Right atrium auricular region (tissue), 2 donors: ENCODE measurements at regions not wholly inside any gene's neighbourhood (a gene's known extent, or its start where the extent isn't known, plus 50 kb on each side); places are given as distances from the start of the nearest gene placed in this dataset.

ENCODE experiments used
- DNase-seq: peaks from one replicate; pipeline ENCODE4 v3.0.0-alpha.2; 2019; ENCODE audit warnings: low spot score
- H3K27ac ChIP-seq, 2 donors: fragments of 200-600 bp; sonication (generic); 1 replicate in 1 of 2; 2 replicates in 1 of 2; pipeline ENCODE4 v1.5.1; 2016 to 2019
- H3K27me3 ChIP-seq, 2 donors: fragments of 200-600 bp; sonication (generic); one replicate each; pipeline versions ENCODE4 v1.5.1 to v1.6.0; 2017 to 2019
- H3K36me3 ChIP-seq: fragments of 200-600 bp; sonication (generic); one replicate; pipeline ENCODE4 v1.5.1; 2016
- H3K4me1 ChIP-seq, 2 donors: fragments of 200-600 bp; sonication (generic); one replicate each; pipeline versions ENCODE4 v1.5.1 to v1.6.0; 2017 to 2019
- H3K4me3 ChIP-seq, 2 donors: fragments of 200-600 bp; sonication (generic); 1 replicate in 1 of 2; 2 replicates in 1 of 2; pipeline ENCODE4 v1.5.1; 2017 to 2019; ENCODE audit warnings: mild to moderate bottlenecking in 1 of 2, moderate library complexity in 1 of 2
- H3K9me3 ChIP-seq, 2 donors: fragments of 200-600 bp; sonication (generic); one replicate each; pipeline ENCODE4 v1.5.1; 2019
- CTCF ChIP-seq, 2 donors: fragments of 200-600 bp; sonication (generic); IDR thresholded peaks; one replicate each; pipeline ENCODE4 v1.5.1; 2019; ENCODE audit warnings: antibody characterized with exemption in 2 of 2

GRCh38 chr6:146944077-146944476 lies 260.1 kb upstream of the STXBP5 start:
- Histone ChIP-seq H3K4me1 (no peaks in the 10 kb centered on the region), H3K4me3 (no peak overlapping the region), H3K27ac (no peak overlapping the region), H3K9me3 (no peaks in the 10 kb centered on the region), H3K27me3 (no peaks in the 10 kb centered on the region), H3K36me3 (no peaks in the 10 kb centered on the region)
- no peak for TF ChIP-seq CTCF (IDR thresholded peaks at IDR 0.05)
- DNase-seq, result no peak

- Histone ChIP-seq H3K9me3 (no peaks in the 10 kb centered on the region), H3K27me3 (no peaks in the 10 kb centered on the region), H3K36me3 (no peaks in the 10 kb centered on the region), H3K4me1 (no peaks in the 10 kb centered on the region), H3K4me3 (no peak overlapping the region), H3K27ac (no peak overlapping the region)
- TF ChIP-seq CTCF (IDR thresholded peaks at IDR 0.05), result no peak
- no peak for DNase-seq
Measured at GRCh38 chr6:146944809-146945208, 259.4 kb upstream of the STXBP5 start.

- Histone ChIP-seq H3K27ac (no peak overlapping the region), H3K4me3 (no peak overlapping the region), H3K36me3 (no peaks in the 10 kb centered on the region), H3K27me3 (no peaks in the 10 kb centered on the region), H3K4me1 (no peaks in the 10 kb centered on the region), H3K9me3 (no peaks in the 10 kb centered on the region)
- DNase-seq, result no peak
- TF ChIP-seq CTCF (IDR thresholded peaks at IDR 0.05), result no peak
Measured at GRCh38 chr6:146946559-146946958, 257.7 kb upstream of the STXBP5 start.

GRCh38 chr6:146948790-146949342 lies 255.4 kb upstream of the STXBP5 start:
- Histone ChIP-seq H3K27ac (no peak overlapping the region), H3K9me3 (no peaks in the 10 kb centered on the region), H3K36me3 (no peaks in the 10 kb centered on the region), H3K4me1 (no peaks in the 10 kb centered on the region), H3K4me3 (no peak overlapping the region), H3K27me3 (peaks cover 0 to 2% of the 10 kb centered on the region in 2 donors)
- TF ChIP-seq CTCF (IDR thresholded peaks at IDR 0.05), result no peak
- no peak for DNase-seq

GRCh38 chr6:146949425-146949824 lies 254.8 kb upstream of the STXBP5 start:
- Histone ChIP-seq H3K36me3 (no peaks in the 10 kb centered on the region), H3K27ac (no peak overlapping the region), H3K4me1 (no peaks in the 10 kb centered on the region), H3K27me3 (peaks cover 0 to 2% of the 10 kb centered on the region in 2 donors), H3K9me3 (no peaks in the 10 kb centered on the region), H3K4me3 (no peak overlapping the region)
- no peak for DNase-seq
- no peak for TF ChIP-seq CTCF (IDR thresholded peaks at IDR 0.05)

- H3K27me3 ChIP-seq, result peaks cover 0 to 2% of the 10 kb centered on the region in 2 donors
- no peak for DNase-seq
- H3K4me3 ChIP-seq, result no peak overlapping the region
- H3K27ac ChIP-seq, result no peak overlapping the region
- no peaks in the 10 kb centered on the region for H3K9me3 ChIP-seq
- TF ChIP-seq CTCF (IDR thresholded peaks at IDR 0.05), result no peak
- H3K36me3 ChIP-seq, result no peaks in the 10 kb centered on the region
- no peaks in the 10 kb centered on the region for H3K4me1 ChIP-seq
Measured at GRCh38 chr6:146950351-146950835, 253.8 kb upstream of the STXBP5 start.
